Sigmoid colon (tissue), 6 donors: ENCODE measurements at regions not wholly inside any gene's neighbourhood (a gene's known extent, or its start where the extent isn't known, plus 50 kb on each side); places are given as distances from the start of the nearest gene placed in this dataset.

ENCODE experiments used
- DNase-seq: peaks from one replicate; pipeline ENCODE4 v3.0.0-alpha.2; 2019
- H3K27ac ChIP-seq, 4 donors: fragments of 200-600 bp; sonication (generic); one replicate each; pipeline ENCODE4 v1.5.1; 2016 to 2019; ENCODE audit warnings: mild to moderate bottlenecking in 1 of 4
- H3K27me3 ChIP-seq, 3 donors: fragments of 200-600 bp; sonication (generic); one replicate each; pipeline ENCODE4 v1.5.1; 2019; ENCODE audit warnings: mild to moderate bottlenecking in 1 of 3
- H3K36me3 ChIP-seq, 4 donors: fragments of 200-600 bp; sonication (generic); one replicate each; pipeline ENCODE4 v1.5.1; 2016 to 2019
- H3K4me1 ChIP-seq, 4 donors: fragments of 200-600 bp; sonication (generic); one replicate each; pipeline ENCODE4 v1.5.1; 2017 to 2019
- H3K4me3 ChIP-seq, 4 donors: fragments of 200-600 bp; sonication (generic); one replicate each; pipeline ENCODE4 v1.5.1; 2017 to 2019; ENCODE audit warnings: mild to moderate bottlenecking in 2 of 4, moderate library complexity in 1 of 4
- H3K9me3 ChIP-seq, 4 donors: fragments of 200-600 bp in 3 of 4; sonication (generic) in 3 of 4; one replicate each; pipeline versions ENCODE4 v1.5.1 to v1.6.1; 2013 to 2019
- CTCF ChIP-seq, 4 experiments: fragments of 450-650 bp in 3 of 4; fragments of 200-600 bp in 1 of 4; IDR thresholded peaks; one replicate each; pipeline ENCODE4 v1.5.1; 2016 to 2019; ENCODE audit warnings: antibody characterized with exemption in 4 of 4, mild to moderate bottlenecking in 3 of 4, moderate library complexity in 2 of 4
- EP300 ChIP-seq, 4 donors: sonication (generic); formaldehyde crosslinking; IDR thresholded peaks; one replicate each; pipeline ENCODE4 v1.6.1; 2017; ENCODE audit warnings: antibody characterized with exemption in 4 of 4
- POLR2A ChIP-seq, 2 donors: fragments of 450-650 bp; IDR thresholded peaks; one replicate each; pipeline ENCODE4 v1.6.1; 2016; ENCODE audit warnings: antibody characterized with exemption in 2 of 2, mild to moderate bottlenecking in 2 of 2, moderate library complexity in 2 of 2
- POLR2AphosphoS5 ChIP-seq, 4 donors: sonication (generic); formaldehyde crosslinking; IDR thresholded peaks; one replicate each; pipeline ENCODE4 v1.6.1; 2017; ENCODE audit warnings: antibody characterized with exemption in 4 of 4
- WGBS, 2 donors: extraction: QIAGEN DNeasy Blood & Tissue Kit; methylation state at CpG; one replicate each; pipeline ENCODE4 v1.1.7; 2013; 5-methylcytosine and 5-hydroxymethylcytosine counted together
- intact Hi-C: fragments of 100-400 bp; cut with DNase I; formaldehyde crosslinking; loops from one replicate; pipeline ENCODE4 v1.15.1; 2023
- donor health status: healthy with polysubstance abuse.
- donor health status: healthy.

GRCh38 chrX:124497386-124497785 lies 151.0 kb downstream of the SH2D1A start:
- H3K27me3 ChIP-seq, result no peaks in the 10 kb centered on the region
- H3K9me3 ChIP-seq, result no peaks in the 10 kb centered on the region
- H3K27ac ChIP-seq, result no peak overlapping the region
- no peaks in the 10 kb centered on the region for H3K36me3 ChIP-seq
- no peak for TF ChIP-seq POLR2A (IDR thresholded peaks at IDR 0.05)
- no peak for TF ChIP-seq CTCF (IDR thresholded peaks at IDR 0.05)
- 84 to 87% methylated on average over 4 of the region's 4 CpGs for WGBS, 2 donors
- intact Hi-C loops, result no loop called here
- no peaks in the 10 kb centered on the region for H3K4me1 ChIP-seq
- H3K4me3 ChIP-seq, result no peak overlapping the region
- DNase-seq, result no peak

- Histone ChIP-seq H3K36me3 (no peaks in the 10 kb centered on the region), H3K27ac (no peak overlapping the region), H3K9me3 (no peaks in the 10 kb centered on the region), H3K4me3 (no peak overlapping the region), H3K27me3 (no peaks in the 10 kb centered on the region), H3K4me1 (no peaks in the 10 kb centered on the region)
- TF ChIP-seq POLR2AphosphoS5 (IDR thresholded peaks at IDR 0.05) (no peak), EP300 (IDR thresholded peaks at IDR 0.05) (no peak), CTCF (IDR thresholded peaks at IDR 0.05) (no peak), POLR2A (IDR thresholded peaks at IDR 0.05) (no peak)
- no peak for DNase-seq
- intact Hi-C loops, result no loop called here
- WGBS, 2 donors, result 26 to 33% methylated on average over 5 of the region's 5 CpGs
Observed at GRCh38 chrX:124501586-124501985, 155.2 kb downstream of the SH2D1A start.

- 29% methylated on average over 2 of the region's 2 CpGs for WGBS, 2 donors
- no peaks in the 10 kb centered on the region for H3K4me1 ChIP-seq
- no peak overlapping the region for H3K27ac ChIP-seq
- TF ChIP-seq POLR2A (IDR thresholded peaks at IDR 0.05), result no peak
- no peak for TF ChIP-seq EP300 (IDR thresholded peaks at IDR 0.05)
- TF ChIP-seq POLR2AphosphoS5 (IDR thresholded peaks at IDR 0.05), result no peak
- no peak for TF ChIP-seq CTCF (IDR thresholded peaks at IDR 0.05)
- H3K4me3 ChIP-seq, result no peak overlapping the region
- no peaks in the 10 kb centered on the region for H3K9me3 ChIP-seq
- intact Hi-C loops, result no loop called here
- H3K36me3 ChIP-seq, result no peaks in the 10 kb centered on the region
- DNase-seq, result no peak
- no peaks in the 10 kb centered on the region for H3K27me3 ChIP-seq
Observed at GRCh38 chrX:124502166-124502565, 155.8 kb downstream of the SH2D1A start.

GRCh38 chrX:124502599-124502998 lies 156.2 kb downstream of the SH2D1A start:
- H3K27ac ChIP-seq, result no peak overlapping the region
- no peaks in the 10 kb centered on the region for H3K27me3 ChIP-seq
- H3K4me1 ChIP-seq, result no peaks in the 10 kb centered on the region
- H3K4me3 ChIP-seq, result no peak overlapping the region
- WGBS, 2 donors, result 92 to 94% methylated on average over 3 of the region's 3 CpGs
- H3K9me3 ChIP-seq, result no peaks in the 10 kb centered on the region
- no peak for DNase-seq
- no peaks in the 10 kb centered on the region for H3K36me3 ChIP-seq
- intact Hi-C loops, result no loop called here
- no peak for TF ChIP-seq POLR2A (IDR thresholded peaks at IDR 0.05)

GRCh38 chrX:124504111-124504983 lies 158.0 kb downstream of the SH2D1A start:
- WGBS, 2 donors, result 57 to 70% methylated on average over 7 of the region's 7 CpGs
- Histone ChIP-seq H3K27ac (no peak overlapping the region), H3K9me3 (no peaks in the 10 kb centered on the region), H3K4me3 (no peak overlapping the region), H3K27me3 (no peaks in the 10 kb centered on the region), H3K4me1 (no peaks in the 10 kb centered on the region), H3K36me3 (no peaks in the 10 kb centered on the region)
- no peak for DNase-seq
- intact Hi-C loops, result no loop called here
- no peak for TF ChIP-seq CTCF (IDR thresholded peaks at IDR 0.05)
- TF ChIP-seq EP300 (IDR thresholded peaks at IDR 0.05), result no peak
- no peak for TF ChIP-seq POLR2AphosphoS5 (IDR thresholded peaks at IDR 0.05)
- TF ChIP-seq POLR2A (IDR thresholded peaks at IDR 0.05), result no peak
